GM12878 (cell line): ENCODE measurements at regions not wholly inside any gene's neighbourhood (a gene's known extent, or its start where the extent isn't known, plus 50 kb on each side); places are given as distances from the start of the nearest gene placed in this dataset.

Source experiments
- ATAC-seq: fragments of 200-7000 bp; cut with Tn5 transposase; 3 replicates; pipeline ENCODE4 v1.9.1; 2020; ENCODE audit warnings: mild to moderate bottlenecking, moderate library complexity
- BruUV-seq: library from RNA; stranded (reverse); fragments of 400-500 nt; replicated peaks from 2 replicates; lab custom pipeline; 2021; lab: Mats Ljungman, UMichigan
- CTCF ChIA-PET: fragments of 300-600 bp; sonication (Branson Sonifier 250); formaldehyde crosslinking; extraction: SDS; loops from one replicate; lab custom pipeline; 2021; ENCODE audit warnings: inconsistent platforms; lab: Yijun Ruan, JAX
- POLR2A ChIA-PET: fragments of 350-600 bp; formaldehyde crosslinking; extraction: SDS; loops from one replicate; lab custom pipeline; 2021; ENCODE audit warnings: inconsistent platforms; lab: Charles Lee
- RAD21 ChIA-PET: fragments of 300-600 bp; sonication (Branson Sonifier 250); formaldehyde crosslinking; loops from one replicate; lab custom pipeline; 2023; ENCODE audit warnings: antibody characterized with exemption; ENCODE audit not compliant: unreplicated experiment; lab: Charles Lee
- SMC1A ChIA-PET: fragments of 300-600 bp; sonication (Branson Sonifier 250); formaldehyde crosslinking; loops from one replicate; lab custom pipeline; 2023; ENCODE audit not compliant: unreplicated experiment, uncharacterized antibody; lab: Charles Lee
- DNase-seq: peaks from one replicate; pipeline ENCODE4 v3.0.0-alpha.2; 2011; ENCODE audit warnings: low read depth, low spot score
- FAIRE-seq: peaks from 3 replicates; lab custom pipeline; 2011; peaks lifted over from hg19 to GRCh38; lab: Jason Lieb, UNC
- H2AFZ ChIP-seq: 2 replicates; pipeline ENCODE4 v1.6.0; 2011; ENCODE audit warnings: low read depth, low read length, control low read depth; ENCODE audit not compliant: control insufficient read depth
- H3K27ac ChIP-seq: 2 replicates; pipeline ENCODE4 v1.5.1; 2011; ENCODE audit warnings: control low read depth; ENCODE audit not compliant: control insufficient read depth, insufficient read depth
- H3K27me3 ChIP-seq, 2 experiments: replicated peaks in 1 of 2; 2 replicates each; pipeline versions ENCODE4 v1.6.0 to v1.6.1; 2011; ENCODE audit warnings: low read length in 1 of 2; ENCODE audit not compliant: control insufficient read depth in 2 of 2, insufficient read depth in 2 of 2
- H3K36me3 ChIP-seq, 2 experiments: 2 replicates each; pipeline ENCODE4 v1.5.1; 2011; ENCODE audit warnings: low read length in 1 of 2; ENCODE audit not compliant: control insufficient read depth in 2 of 2, insufficient read depth in 2 of 2
- H3K4me1 ChIP-seq: 2 replicates; pipeline ENCODE4 v1.6.1; 2011; ENCODE audit warnings: mild to moderate bottlenecking, low read length, moderate library complexity, mixed read lengths; ENCODE audit not compliant: control insufficient read depth, insufficient read depth
- H3K4me2 ChIP-seq: 2 replicates; pipeline ENCODE4 v1.6.0; 2011; ENCODE audit warnings: control low read depth; ENCODE audit not compliant: control insufficient read depth, insufficient read depth
- H3K4me3 ChIP-seq: fragments of 200-600 bp; sonication (generic); 2 replicates; pipeline ENCODE4 v1.5.1; 2016
- H3K79me2 ChIP-seq: 2 replicates; pipeline ENCODE4 v1.6.0; 2011; ENCODE audit warnings: low read length; ENCODE audit not compliant: control insufficient read depth, insufficient read depth
- H3K9ac ChIP-seq: 2 replicates; pipeline ENCODE4 v1.8.0; 2011; ENCODE audit warnings: low read length, control low read depth, mixed read lengths; ENCODE audit not compliant: control insufficient read depth, insufficient read depth
- H3K9me3 ChIP-seq: replicated peaks from 3 replicates; pipeline ENCODE4 v1.5.1; 2011; ENCODE audit warnings: mild to moderate bottlenecking, low read length; ENCODE audit not compliant: control insufficient read depth, insufficient read depth
- H4K20me1 ChIP-seq: 2 replicates; pipeline ENCODE4 v1.6.0; 2011; ENCODE audit not compliant: control insufficient read depth, insufficient read depth
- BHLHE40 ChIP-seq, 2 experiments: fragments of 450-650 bp in 1 of 2; IDR thresholded peaks; 2 replicates each; pipeline ENCODE4 v1.6.1; 2011 to 2017; ENCODE audit warnings: low read depth in 2 of 2, borderline replicate concordance in 1 of 2, improper control_type of control experiment in 1 of 2, low read length in 1 of 2, mild to moderate bottlenecking in 1 of 2
- CHD1 ChIP-seq: IDR thresholded peaks from 2 replicates; pipeline ENCODE4 v1.6.1; 2012; ENCODE audit warnings: low read depth, low read length, improper control_type of control experiment
- DPF2 ChIP-seq: fragments of 450-650 bp; IDR thresholded peaks from 2 replicates; pipeline ENCODE4 v1.6.1; 2017; ENCODE audit warnings: mild to moderate bottlenecking
- ESRRA ChIP-seq: IDR thresholded peaks from 2 replicates; pipeline ENCODE4 v1.6.1; 2012; ENCODE audit warnings: mild to moderate bottlenecking, low read length, improper control_type of control experiment
- JUND ChIP-seq: IDR thresholded peaks from 2 replicates; pipeline ENCODE4 v1.6.1; 2012; ENCODE audit warnings: low read depth, mild to moderate bottlenecking, low read length, improper control_type of control experiment, moderate library complexity
- MYB ChIP-seq: fragments of 150-350 bp; IDR thresholded peaks from 2 replicates; pipeline ENCODE4 v1.6.1; 2014; ENCODE audit warnings: mild to moderate bottlenecking, low read depth, low read length, borderline replicate concordance
- MYC ChIP-seq: IDR thresholded peaks from 2 replicates; pipeline ENCODE4 v1.6.1; 2011; ENCODE audit warnings: mild to moderate bottlenecking, low read length, moderate library complexity, inconsistent platforms; ENCODE audit not compliant: insufficient read depth, insufficient replicate concordance, insufficient read length, severe bottlenecking
- NR2C2 ChIP-seq: IDR thresholded peaks from 2 replicates; pipeline ENCODE4 v1.6.1; 2011; ENCODE audit warnings: borderline replicate concordance, low read depth; ENCODE audit not compliant: control insufficient read depth, insufficient read length
- PAX5 ChIP-seq: IDR thresholded peaks from 2 replicates; pipeline ENCODE4 v1.6.1; 2011; ENCODE audit warnings: low read depth, low read length, borderline replicate concordance
- POLR2A ChIP-seq: IDR thresholded peaks from 2 replicates; pipeline ENCODE4 v1.6.1; 2011; ENCODE audit warnings: low read depth, mild to moderate bottlenecking, low read length
- POLR2AphosphoS5 ChIP-seq: IDR thresholded peaks from 2 replicates; pipeline ENCODE4 v1.6.1; 2011; ENCODE audit warnings: mild to moderate bottlenecking, low read length, inconsistent platforms
- RBBP5 ChIP-seq: fragments of 200-600 bp; sonication (generic); conservative IDR thresholded peaks from 2 replicates; pipeline ENCODE4 v1.6.1; 2016
- SRF ChIP-seq, 2 experiments: IDR thresholded peaks; 2 replicates each; pipeline ENCODE4 v1.6.1; 2011; ENCODE audit warnings: low read depth in 2 of 2, low read length in 2 of 2, mild to moderate bottlenecking in 1 of 2, moderate library complexity in 1 of 2
- SUZ12 ChIP-seq: fragments of 200-600 bp; sonication (generic); IDR thresholded peaks from one replicate; pipeline ENCODE4 v1.6.1; 2018; ENCODE audit warnings: antibody characterized with exemption, mild to moderate bottlenecking; ENCODE audit not compliant: unreplicated experiment
- ZBTB40 ChIP-seq: fragments of 450-650 bp; IDR thresholded peaks from 2 replicates; pipeline ENCODE4 v1.6.1; 2016; ENCODE audit warnings: mild to moderate bottlenecking, moderate library complexity, borderline replicate concordance
- WGBS: methylation state at CpG from one replicate; pipeline ENCODE4 v1.1.6; 2016; ENCODE audit warnings: low lambda C conversion rate; ENCODE audit not compliant: insufficient replicate concordance, insufficient coverage; ENCODE audit errors: missing lambda C conversion rate; 5-methylcytosine and 5-hydroxymethylcytosine counted together
- in situ Hi-C: fragments of 300-500 bp; cut with MboI; formaldehyde crosslinking; loops from 9 replicates; pipeline ENCODE4 v1.14.3; 2018; ENCODE audit warnings: mixed read lengths
- intact Hi-C: fragments of 100-400 bp; cut with micrococcal nuclease; formaldehyde crosslinking; loops from one replicate; pipeline ENCODE4 v1.14.2; 2022; ENCODE audit not compliant: unreplicated experiment
- TF ChIP-seq, protein P1 (sequence below): fragments of 450-650 bp; formaldehyde crosslinking; IDR thresholded peaks from 2 replicates; pipeline ENCODE4 v1.4.0; 2020; ENCODE audit warnings: mild to moderate bottlenecking, moderate library complexity

DNA sequence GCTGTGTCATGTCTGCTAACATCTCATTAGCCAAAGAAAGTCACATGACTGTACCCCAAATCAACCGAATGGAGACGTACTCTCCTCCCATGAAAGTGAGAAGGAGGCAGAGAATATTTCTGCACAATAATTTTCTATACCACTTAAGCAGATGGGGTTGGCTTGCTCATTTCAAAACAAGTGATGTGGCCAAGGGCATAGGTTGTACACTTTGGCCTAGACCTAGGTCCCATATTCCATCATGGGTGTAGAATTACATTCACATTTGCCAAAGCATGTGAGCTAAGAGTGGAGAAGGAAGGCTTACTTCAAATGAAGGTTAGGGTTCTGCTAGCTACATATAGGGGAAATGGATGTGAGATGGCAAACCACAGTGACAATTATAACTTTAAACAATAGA, 83.0 kb downstream of the ZNF365 start (continued):
- TF ChIP-seq, protein P1, sequence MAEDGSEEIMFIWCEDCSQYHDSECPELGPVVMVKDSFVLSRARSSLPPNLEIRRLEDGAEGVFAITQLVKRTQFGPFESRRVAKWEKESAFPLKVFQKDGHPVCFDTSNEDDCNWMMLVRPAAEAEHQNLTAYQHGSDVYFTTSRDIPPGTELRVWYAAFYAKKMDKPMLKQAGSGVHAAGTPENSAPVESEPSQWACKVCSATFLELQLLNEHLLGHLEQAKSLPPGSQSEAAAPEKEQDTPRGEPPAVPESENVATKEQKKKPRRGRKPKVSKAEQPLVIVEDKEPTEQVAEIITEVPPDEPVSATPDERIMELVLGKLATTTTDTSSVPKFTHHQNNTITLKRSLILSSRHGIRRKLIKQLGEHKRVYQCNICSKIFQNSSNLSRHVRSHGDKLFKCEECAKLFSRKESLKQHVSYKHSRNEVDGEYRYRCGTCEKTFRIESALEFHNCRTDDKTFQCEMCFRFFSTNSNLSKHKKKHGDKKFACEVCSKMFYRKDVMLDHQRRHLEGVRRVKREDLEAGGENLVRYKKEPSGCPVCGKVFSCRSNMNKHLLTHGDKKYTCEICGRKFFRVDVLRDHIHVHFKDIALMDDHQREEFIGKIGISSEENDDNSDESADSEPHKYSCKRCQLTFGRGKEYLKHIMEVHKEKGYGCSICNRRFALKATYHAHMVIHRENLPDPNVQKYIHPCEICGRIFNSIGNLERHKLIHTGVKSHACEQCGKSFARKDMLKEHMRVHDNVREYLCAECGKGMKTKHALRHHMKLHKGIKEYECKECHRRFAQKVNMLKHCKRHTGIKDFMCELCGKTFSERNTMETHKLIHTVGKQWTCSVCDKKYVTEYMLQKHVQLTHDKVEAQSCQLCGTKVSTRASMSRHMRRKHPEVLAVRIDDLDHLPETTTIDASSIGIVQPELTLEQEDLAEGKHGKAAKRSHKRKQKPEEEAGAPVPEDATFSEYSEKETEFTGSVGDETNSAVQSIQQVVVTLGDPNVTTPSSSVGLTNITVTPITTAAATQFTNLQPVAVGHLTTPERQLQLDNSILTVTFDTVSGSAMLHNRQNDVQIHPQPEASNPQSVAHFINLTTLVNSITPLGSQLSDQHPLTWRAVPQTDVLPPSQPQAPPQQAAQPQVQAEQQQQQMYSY (CRISPR knock-in tag): no peak
- TF ChIP-seq NR2C2: no peak

GRCh38 chr10:62457598-62457997, 83.4 kb downstream of the ZNF365 start:
- Histone ChIP-seq H3K27me3 (peaks cover 0 to 2% of the 10 kb centered on the region in 2 experiments; a peak in 1 of 4 replicates), H3K36me3 (no peaks in the 10 kb centered on the region), H4K20me1 (no peaks in the 10 kb centered on the region), H3K79me2 (no peaks in the 10 kb centered on the region), H3K4me1 (peaks cover 21% of the 10 kb centered on the region), H3K9me3 (no peaks in the 10 kb centered on the region), H3K4me3 (no peak overlapping the region), H3K27ac (no peak overlapping the region), H3K4me2 (peak overlapping the region; percentile 58), H3K9ac (no peak overlapping the region), H2AFZ (no peak overlapping the region)
- no TSS peak for BruUV-seq
- FAIRE-seq (no peak), DNase-seq (no peak), ATAC-seq (peak; percentile 14)
- 0% methylated on average over 1 of the region's 1 CpG for WGBS
- ChIA-PET SMC1A (interaction anchor here (0.8 to 4.0 kb wide), 10 partner anchors 14 to 744 kb away, joined by 3 to 19 read pairs (median 4); no protein-coding TSS in a partner anchor), POLR2A (interaction anchor here (0.6 to 1.2 kb wide), 3 partner anchors 10 to 1111 kb away, joined by 3 to 5 read pairs (median 4); no protein-coding TSS in a partner anchor), RAD21 (interaction anchor here (0.5 to 4.5 kb wide), 6 partner anchors 20 to 689 kb away, joined by 3 to 17 read pairs (median 9); partner anchors contain the start of gene EGR2), CTCF (interaction anchor here (1.0 to 3.3 kb wide), 7 partner anchors 19 to 1262 kb away, joined by 3 to 31 read pairs (median 7); no protein-coding TSS in a partner anchor)
- intact Hi-C loops (loop anchor here (5.0 kb wide), 1 partner anchor 70 kb away; no protein-coding TSS in a partner anchor), in situ Hi-C loops (no loop called here)
- TF ChIP-seq RBBP5 (no peak), CHD1 (no peak), POLR2A (no peak), JUND (no peak), POLR2AphosphoS5 (no peak), SRF (IDR thresholded peaks at IDR 0.05; ENCODE audit: low read depth in 2 of 2, low read length in 2 of 2) (no peak), BHLHE40 (IDR thresholded peaks at IDR 0.05; ENCODE audit: borderline replicate concordance in 1 of 2, low read depth in 2 of 2, low read length in 1 of 2) (peak; percentile 73 to 81; a peak in 3 of 4 replicates), ESRRA (no peak), PAX5 (0 out of 2 replicates have a peak, but pooled peaks have one; percentile 18), MYB (no peak), DPF2 (0 out of 2 replicates have a peak, but pooled peaks have one; percentile 10), ZBTB40 (no peak), SUZ12 (no peak), MYC (no peak)
